ENCODE measurements at regions not wholly inside any gene's neighbourhood (a gene's known extent, or its start where the extent isn't known, plus 50 kb on each side); places are given as distances from the start of the nearest gene placed in this dataset.

GRCh38 chrY:19058831-19059370 lies 285.4 kb upstream of the HSFY2 start:
- no peaks in the 10 kb centered on the region for H3K27me3 ChIP-seq
- no peak overlapping the region for H3K4me3 ChIP-seq
- no peaks in the 10 kb centered on the region for H3K36me3 ChIP-seq
- H3K9me3 ChIP-seq, result no peaks in the 10 kb centered on the region
- no peaks in the 10 kb centered on the region for H3K4me1 ChIP-seq
- TF ChIP-seq CTCF (IDR thresholded peaks at IDR 0.05) (no peak), POLR2A (IDR thresholded peaks at IDR 0.05) (no peak)
- DNase-seq, result no peak
- no peak overlapping the region for H3K27ac ChIP-seq

GRCh38 chrY:19056138-19056469 lies 282.6 kb upstream of the HSFY2 start:
- Histone ChIP-seq H3K36me3 (no peaks in the 10 kb centered on the region), H3K27me3 (no peaks in the 10 kb centered on the region), H3K4me3 (no peak overlapping the region), H3K9me3 (no peaks in the 10 kb centered on the region), H3K27ac (no peak overlapping the region), H3K4me1 (no peaks in the 10 kb centered on the region)
- no peak for TF ChIP-seq POLR2A (IDR thresholded peaks at IDR 0.05)
- no peak for TF ChIP-seq CTCF (IDR thresholded peaks at IDR 0.05)
- no peak for DNase-seq

- Histone ChIP-seq H3K27ac (no peak overlapping the region), H3K4me3 (no peak overlapping the region), H3K9me3 (no peaks in the 10 kb centered on the region), H3K27me3 (no peaks in the 10 kb centered on the region), H3K4me1 (no peaks in the 10 kb centered on the region), H3K36me3 (no peaks in the 10 kb centered on the region)
- no peak for DNase-seq
- TF ChIP-seq CTCF (IDR thresholded peaks at IDR 0.05) (no peak), POLR2A (IDR thresholded peaks at IDR 0.05) (no peak)
These were observed 281.9 kb upstream of the HSFY2 start for GRCh38 chrY:19055232-19056137.

GRCh38 chrY:19053806-19054205 lies 280.3 kb upstream of the HSFY2 start:
- Histone ChIP-seq H3K4me3 (no peak overlapping the region), H3K27me3 (no peaks in the 10 kb centered on the region), H3K4me1 (no peaks in the 10 kb centered on the region), H3K27ac (no peak overlapping the region), H3K36me3 (no peaks in the 10 kb centered on the region), H3K9me3 (no peaks in the 10 kb centered on the region)
- DNase-seq, result no peak
- TF ChIP-seq POLR2A (IDR thresholded peaks at IDR 0.05) (no peak), CTCF (IDR thresholded peaks at IDR 0.05) (no peak)

GRCh38 chrY:19051021-19051420 lies 277.5 kb upstream of the HSFY2 start:
- no peaks in the 10 kb centered on the region for H3K4me1 ChIP-seq
- H3K27ac ChIP-seq, result no peak overlapping the region
- H3K27me3 ChIP-seq, result no peaks in the 10 kb centered on the region
- no peaks in the 10 kb centered on the region for H3K9me3 ChIP-seq
- H3K36me3 ChIP-seq, result no peaks in the 10 kb centered on the region
- DNase-seq, result no peak
- TF ChIP-seq CTCF (IDR thresholded peaks at IDR 0.05), result no peak
- no peak for TF ChIP-seq POLR2A (IDR thresholded peaks at IDR 0.05)
- no peak overlapping the region for H3K4me3 ChIP-seq
